ENCODE measurements at regions not wholly inside any gene's neighbourhood (a gene's known extent, or its start where the extent isn't known, plus 50 kb on each side); places are given as distances from the start of the nearest gene placed in this dataset.

GRCh38 chr22:48739348-48740085 is 1088.2 kb downstream of the BRD1 start:
- no peak for DNase-seq (ENCODE audit: extremely low read depth in 1 of 2, low read depth in 1 of 2)

GRCh38 chr22:48738204-48738980 is 1089.3 kb downstream of the BRD1 start:
- no peak for DNase-seq (ENCODE audit: extremely low read depth in 1 of 2, low read depth in 1 of 2)

GRCh38 chr22:48737461-48738203 is 1090.0 kb downstream of the BRD1 start:
- DNase-seq (ENCODE audit: extremely low read depth in 1 of 2, low read depth in 1 of 2), result no peak

GRCh38 chr22:48736593-48737460 is 1090.8 kb downstream of the BRD1 start:
- no peak for DNase-seq (ENCODE audit: extremely low read depth in 1 of 2, low read depth in 1 of 2)

GRCh38 chr22:48734961-48735360 is 1092.7 kb downstream of the BRD1 start:
- DNase-seq (ENCODE audit: extremely low read depth in 1 of 2, low read depth in 1 of 2), result no peak

- DNase-seq (ENCODE audit: extremely low read depth in 1 of 2, low read depth in 1 of 2), result no peak
These were observed 1093.3 kb downstream of the BRD1 start for GRCh38 chr22:48734359-48734758.

GRCh38 chr22:48729499-48730171 is 1098.0 kb downstream of the BRD1 start:
- DNase-seq (ENCODE audit: extremely low read depth in 1 of 2, low read depth in 1 of 2), result no peak

- no peak for DNase-seq (ENCODE audit: extremely low read depth in 1 of 2, low read depth in 1 of 2)
These were observed 1100.1 kb downstream of the BRD1 start for GRCh38 chr22:48727454-48728058.

GRCh38 chr22:48724899-48725298 is 1102.8 kb downstream of the BRD1 start:
- no peak for DNase-seq (ENCODE audit: extremely low read depth in 1 of 2, low read depth in 1 of 2)

GRCh38 chr22:48722661-48723060 is 1105.0 kb downstream of the BRD1 start:
- no peak for DNase-seq (ENCODE audit: extremely low read depth in 1 of 2, low read depth in 1 of 2)

GRCh38 chr22:48721395-48721669 is 1106.3 kb downstream of the BRD1 start:
- no peak for DNase-seq (ENCODE audit: extremely low read depth in 1 of 2, low read depth in 1 of 2)

GRCh38 chr22:48720662-48721394 is 1106.8 kb downstream of the BRD1 start:
- no peak for DNase-seq (ENCODE audit: extremely low read depth in 1 of 2, low read depth in 1 of 2)

GRCh38 chr22:48719978-48720661 is 1107.6 kb downstream of the BRD1 start:
- DNase-seq (ENCODE audit: extremely low read depth in 1 of 2, low read depth in 1 of 2), result no peak

- no peak for DNase-seq (ENCODE audit: extremely low read depth in 1 of 2, low read depth in 1 of 2)
These were observed 1108.7 kb downstream of the BRD1 start for GRCh38 chr22:48718818-48719500.

- DNase-seq (ENCODE audit: extremely low read depth in 1 of 2, low read depth in 1 of 2), result no peak
These were observed 1109.5 kb downstream of the BRD1 start for GRCh38 chr22:48717883-48718817.

- no peak for DNase-seq (ENCODE audit: extremely low read depth in 1 of 2, low read depth in 1 of 2)
These were observed 1110.4 kb downstream of the BRD1 start for GRCh38 chr22:48717076-48717810.
